CD14-positive monocyte (primary cell): ENCODE measurements at regions not wholly inside any gene's neighbourhood (a gene's known extent, or its start where the extent isn't known, plus 50 kb on each side); places are given as distances from the start of the nearest gene placed in this dataset.

ENCODE experiments used
- DNase-seq, 3 donors: peaks; one replicate each; pipeline ENCODE4 v3.0.0-alpha.2; 2011 to 2022
- H2AFZ ChIP-seq: 2 replicates; pipeline ENCODE4 v1.6.0; 2012; ENCODE audit warnings: mild to moderate bottlenecking, low read depth, low read length, inconsistent platforms; ENCODE audit not compliant: insufficient read depth, poor library complexity, severe bottlenecking
- H3K27ac ChIP-seq, 2 donors: 1 replicate in 1 of 2; 2 replicates in 1 of 2; pipeline ENCODE4 v1.5.1; 2012 to 2013; ENCODE audit warnings: low read length in 2 of 2, control low read depth in 1 of 2, inconsistent platforms in 1 of 2, low read depth in 1 of 2, mild to moderate bottlenecking in 1 of 2
- H3K27me3 ChIP-seq, 2 donors: one replicate each; pipeline versions ENCODE4 v1.6.0 to v1.6.1; 2011 to 2013; ENCODE audit warnings: low read length in 2 of 2; ENCODE audit not compliant: control insufficient read depth in 2 of 2, insufficient read depth in 2 of 2
- H3K36me3 ChIP-seq, 2 donors: replicated peaks in 1 of 2; 1 replicate in 1 of 2; 2 replicates in 1 of 2; pipeline versions ENCODE4 v1.5.1 to v1.6.1; 2012 to 2013; ENCODE audit warnings: low read length in 2 of 2, control low read depth in 1 of 2, inconsistent platforms in 1 of 2, mild to moderate bottlenecking in 1 of 2; ENCODE audit not compliant: insufficient read depth in 2 of 2, control insufficient read depth in 1 of 2
- H3K4me1 ChIP-seq, 2 donors: 1 replicate in 1 of 2; 2 replicates in 1 of 2; pipeline versions ENCODE4 v1.5.1 to v1.6.1; 2012 to 2013; ENCODE audit warnings: low read length in 2 of 2, control low read depth in 1 of 2, inconsistent platforms in 1 of 2, mild to moderate bottlenecking in 1 of 2, moderate library complexity in 1 of 2; ENCODE audit not compliant: insufficient read depth in 2 of 2, control insufficient read depth in 1 of 2
- H3K4me2 ChIP-seq: replicated peaks from 2 replicates; pipeline ENCODE3; 2012; ENCODE audit warnings: low read length, moderate library complexity, mild to moderate bottlenecking; ENCODE audit not compliant: poor library complexity, severe bottlenecking; ENCODE audit errors: extremely low read depth
- H3K4me3 ChIP-seq, 3 experiments: fragments of 200-600 bp in 1 of 3; sonication (generic) in 1 of 3; replicated peaks in 1 of 3; 1 replicate in 2 of 3; 2 replicates in 1 of 3; pipeline ENCODE4 v1.5.1; 2011 to 2013; ENCODE audit warnings: low read length in 3 of 3, mild to moderate bottlenecking in 3 of 3, control low read depth in 2 of 3, low read depth in 2 of 3, inconsistent platforms in 1 of 3, moderate library complexity in 1 of 3
- H3K79me2 ChIP-seq: 2 replicates; pipeline ENCODE4 v1.6.0; 2012; ENCODE audit warnings: mild to moderate bottlenecking, control low read depth, inconsistent platforms, low read length, moderate library complexity; ENCODE audit not compliant: insufficient read depth
- H3K9ac ChIP-seq: 2 replicates; pipeline ENCODE4 v1.6.0; 2017; ENCODE audit warnings: low read length, mild to moderate bottlenecking; ENCODE audit not compliant: insufficient read depth, poor library complexity, severe bottlenecking
- H3K9me3 ChIP-seq, 2 donors: replicated peaks in 1 of 2; 1 replicate in 1 of 2; 2 replicates in 1 of 2; pipeline versions ENCODE4 v1.5.1 to v1.6.1; 2012 to 2013; ENCODE audit warnings: low read length in 2 of 2, control low read depth in 1 of 2; ENCODE audit not compliant: control insufficient read depth in 1 of 2, insufficient read depth in 1 of 2
- H4K20me1 ChIP-seq: 2 replicates; pipeline ENCODE4 v1.6.0; 2012; ENCODE audit warnings: mild to moderate bottlenecking, low read length, control low read depth, moderate library complexity; ENCODE audit not compliant: insufficient read depth
- H3K27ac Mint-ChIP-seq, 7 donors: one replicate each; pipeline ENCODE4 v1.8.0; 2020; ENCODE audit warnings: mild to moderate bottlenecking in 7 of 7, mixed read lengths in 7 of 7, moderate library complexity in 6 of 7, inconsistent platforms in 2 of 7
- H3K27me3 Mint-ChIP-seq, 3 donors: one replicate each; pipeline ENCODE4 v1.8.0; 2021 to 2022; ENCODE audit warnings: low read depth in 3 of 3, mild to moderate bottlenecking in 3 of 3, mixed read lengths in 3 of 3, moderate library complexity in 3 of 3, inconsistent platforms in 1 of 3
- H3K36me3 Mint-ChIP-seq, 2 donors: one replicate each; pipeline ENCODE4 v1.8.0; 2020; ENCODE audit warnings: mixed read lengths in 2 of 2, inconsistent platforms in 1 of 2, mild to moderate bottlenecking in 1 of 2
- H3K4me1 Mint-ChIP-seq: one replicate; pipeline ENCODE4 v1.8.0; 2020; ENCODE audit warnings: mild to moderate bottlenecking, mixed read lengths
- H3K4me3 Mint-ChIP-seq, 2 donors: one replicate each; pipeline ENCODE4 v1.8.0; 2020; ENCODE audit warnings: mild to moderate bottlenecking in 2 of 2, mixed read lengths in 2 of 2, moderate library complexity in 1 of 2
- H3K9me3 Mint-ChIP-seq, 7 donors: one replicate each; pipeline ENCODE4 v1.8.0; 2020 to 2022; ENCODE audit warnings: mixed read lengths in 7 of 7, mild to moderate bottlenecking in 6 of 7, moderate library complexity in 6 of 7, inconsistent platforms in 2 of 7
- CTCF ChIP-seq: fragments of 200-600 bp; IDR thresholded peaks from one replicate; pipeline ENCODE4 v1.8.0; 2022; ENCODE audit warnings: antibody characterized with exemption, mild to moderate bottlenecking
- WGBS: methylation state at CpG from one replicate; pipeline ENCODE4 v1.1.5; 2013; ENCODE audit warnings: missing lambda C conversion rate; ENCODE audit not compliant: insufficient coverage; 5-methylcytosine and 5-hydroxymethylcytosine counted together
- intact Hi-C, 2 donors: fragments of 100-400 bp; cut with micrococcal nuclease; formaldehyde crosslinking; loops; one replicate each; pipeline versions ENCODE4 v1.15.0 to v1.15.1; 2023

GRCh38 chr4:59646082-59646481 is 1554.0 kb upstream of the ADGRL3 start:
- Mint-ChIP-seq H3K36me3 (no peaks in the 10 kb centered on the region), H3K27ac (no peak overlapping the region), H3K9me3 (peaks cover 0 to 7% (median 5%) of the 10 kb centered on the region in 7 donors), H3K27me3 (peaks cover 0 to 5% (median 0%) of the 10 kb centered on the region in 3 donors), H3K4me3 (no peak overlapping the region), H3K4me1 (no peaks in the 10 kb centered on the region)
- Histone ChIP-seq H2AFZ (no peak overlapping the region), H3K27ac (no peak overlapping the region), H3K4me1 (no peaks in the 10 kb centered on the region), H3K79me2 (no peaks in the 10 kb centered on the region), H3K4me3 (no peak overlapping the region), H3K9me3 (peaks cover 0 to 8% of the 10 kb centered on the region in 2 donors), H3K36me3 (no peaks in the 10 kb centered on the region), H3K27me3 (no peaks in the 10 kb centered on the region), H3K4me2 (no peak overlapping the region), H3K9ac (no peak overlapping the region), H4K20me1 (no peaks in the 10 kb centered on the region)
- TF ChIP-seq CTCF: no peak
- intact Hi-C loops: no loop called here
- WGBS: no CpG with 5 or more reads among the region's 5 CpGs
- no peak for DNase-seq

- intact Hi-C loops: no loop called here
- Histone ChIP-seq H3K9me3 (peaks cover 6 to 8% of the 10 kb centered on the region in 2 donors), H3K79me2 (no peaks in the 10 kb centered on the region), H3K36me3 (no peaks in the 10 kb centered on the region), H3K27ac (no peak overlapping the region), H3K4me2 (no peak overlapping the region), H4K20me1 (no peaks in the 10 kb centered on the region), H3K9ac (no peak overlapping the region), H3K27me3 (no peaks in the 10 kb centered on the region), H3K4me3 (no peak overlapping the region), H3K4me1 (no peaks in the 10 kb centered on the region), H2AFZ (no peak overlapping the region)
- Mint-ChIP-seq H3K4me1 (no peaks in the 10 kb centered on the region), H3K27ac (no peak overlapping the region), H3K36me3 (no peaks in the 10 kb centered on the region), H3K9me3 (peaks cover under 1 to 8% (median 6%) of the 10 kb centered on the region in 7 donors), H3K4me3 (no peak overlapping the region), H3K27me3 (peaks cover 0 to 5% (median 0%) of the 10 kb centered on the region in 3 donors)
- TF ChIP-seq CTCF: no peak
- WGBS: 90% methylated on average over 2 of the region's 2 CpGs
- no peak for DNase-seq
Observed at GRCh38 chr4:59647011-59647410, 1553.1 kb upstream of the ADGRL3 start.
